ENCODE measurements at regions not wholly inside any gene's neighbourhood (a gene's known extent, or its start where the extent isn't known, plus 50 kb on each side); places are given as distances from the start of the nearest gene placed in this dataset.

GRCh38 chr4:130021706-130022105 lies 925.8 kb downstream of the C4orf33 start:
- ChIA-PET CTCF (interaction anchor here (0.6 kb wide), 1 partner anchor 59 kb away, joined by 4 read pairs; no protein-coding TSS in a partner anchor), POLR2A (no interaction called here)
- TF ChIP-seq HOXB5 (CRISPR knock-in tag; IDR thresholded peaks at IDR 0.05) (no peak), ATOH8 (CRISPR knock-in tag; IDR thresholded peaks at IDR 0.05; ENCODE audit: low read depth) (no peak), BCL3 (IDR thresholded peaks at IDR 0.05) (no peak), MYC (IDR thresholded peaks at IDR 0.05; ENCODE audit: borderline replicate concordance, low read length) (no peak), RARB (CRISPR knock-in tag; IDR thresholded peaks at IDR 0.05) (no peak), NR3C1 (IDR thresholded peaks at IDR 0.05) (no peak), BHLHE40 (IDR thresholded peaks at IDR 0.05; ENCODE audit: low read depth, low read length) (no peak), TFCP2L1 (CRISPR knock-in tag; IDR thresholded peaks at IDR 0.05) (no peak), FOXS1 (CRISPR knock-in tag; IDR thresholded peaks at IDR 0.05) (no peak), HMGXB4 (CRISPR knock-in tag; IDR thresholded peaks at IDR 0.05; ENCODE audit: borderline replicate concordance) (no peak), EHMT2 (IDR thresholded peaks at IDR 0.05; ENCODE audit: low read depth) (no peak), POLR2AphosphoS2 (conservative IDR thresholded peaks at IDR 0.05; ENCODE audit: low read length) (no peak)
- TF ChIP-seq, protein P1, sequence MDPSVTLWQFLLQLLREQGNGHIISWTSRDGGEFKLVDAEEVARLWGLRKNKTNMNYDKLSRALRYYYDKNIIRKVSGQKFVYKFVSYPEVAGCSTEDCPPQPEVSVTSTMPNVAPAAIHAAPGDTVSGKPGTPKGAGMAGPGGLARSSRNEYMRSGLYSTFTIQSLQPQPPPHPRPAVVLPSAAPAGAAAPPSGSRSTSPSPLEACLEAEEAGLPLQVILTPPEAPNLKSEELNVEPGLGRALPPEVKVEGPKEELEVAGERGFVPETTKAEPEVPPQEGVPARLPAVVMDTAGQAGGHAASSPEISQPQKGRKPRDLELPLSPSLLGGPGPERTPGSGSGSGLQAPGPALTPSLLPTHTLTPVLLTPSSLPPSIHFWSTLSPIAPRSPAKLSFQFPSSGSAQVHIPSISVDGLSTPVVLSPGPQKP (IDR thresholded peaks at IDR 0.05; ENCODE audit: low read depth, low read length): no peak
- no peak for FAIRE-seq
- H3K4me1 ChIP-seq: no peaks in the 10 kb centered on the region
- ATAC-seq: no peak
- DNase-seq (ENCODE audit: low read depth in 1 of 2, low spot score in 1 of 2): no peak
- H3K4me3 ChIP-seq: no peak overlapping the region
- no peaks in the 10 kb centered on the region for H3K9me3 ChIP-seq
- no peak overlapping the region for H3K27ac ChIP-seq
- H3K4me2 ChIP-seq: no peak overlapping the region
- WGBS (ENCODE audit: missing lambda C conversion rate): 12% methylated on average over 2 of the region's 2 CpGs

DNA sequence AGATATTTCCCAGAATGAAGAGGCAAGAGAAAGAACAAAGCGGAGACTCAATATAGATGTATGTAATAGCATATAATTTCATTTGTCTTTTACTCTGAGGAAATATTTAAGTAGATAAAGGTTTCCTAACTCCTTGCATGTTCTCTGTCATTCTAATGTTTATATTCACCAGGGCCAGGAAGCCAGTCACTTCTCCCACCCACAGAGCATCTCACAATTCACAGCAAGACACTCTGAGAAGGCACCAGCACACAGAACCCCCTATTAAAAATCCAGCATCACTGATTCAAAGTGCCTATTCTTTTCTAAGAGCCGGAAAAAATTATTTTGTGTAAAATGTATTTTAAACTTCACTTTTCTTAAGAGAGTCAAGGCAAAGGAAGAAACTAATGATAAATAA lies 927.1 kb downstream of the C4orf33 start:
- TF ChIP-seq CBX2 (IDR thresholded peaks at IDR 0.05; ENCODE audit: borderline replicate concordance, low read depth) (no peak), JUN (IDR thresholded peaks at IDR 0.05) (no peak), CHD2 (IDR thresholded peaks at IDR 0.05; ENCODE audit: low read length, partially characterized antibody) (no peak), TFCP2L1 (CRISPR knock-in tag; IDR thresholded peaks at IDR 0.05) (no peak), MAX (IDR thresholded peaks at IDR 0.05) (no peak), MYC (IDR thresholded peaks at IDR 0.05; ENCODE audit: borderline replicate concordance, low read length) (no peak), RFX5 (IDR thresholded peaks at IDR 0.05) (no peak), EP300 (IDR thresholded peaks at IDR 0.05) (no peak), SMC3 (IDR thresholded peaks at IDR 0.05) (no peak), RAD21 (conservative IDR thresholded peaks at IDR 0.05 in 1 of 2, IDR thresholded peaks at IDR 0.05 in 1 of 2) (no peak), HEYL (CRISPR knock-in tag; IDR thresholded peaks at IDR 0.05) (no peak), RARB (CRISPR knock-in tag; IDR thresholded peaks at IDR 0.05) (no peak), KDM5A (IDR thresholded peaks at IDR 0.05) (no peak), HOXB5 (CRISPR knock-in tag; IDR thresholded peaks at IDR 0.05) (no peak), HDAC2 (IDR thresholded peaks at IDR 0.05) (no peak), ATOH8 (CRISPR knock-in tag; IDR thresholded peaks at IDR 0.05; ENCODE audit: low read depth) (no peak)
- TF ChIP-seq, protein P2, sequence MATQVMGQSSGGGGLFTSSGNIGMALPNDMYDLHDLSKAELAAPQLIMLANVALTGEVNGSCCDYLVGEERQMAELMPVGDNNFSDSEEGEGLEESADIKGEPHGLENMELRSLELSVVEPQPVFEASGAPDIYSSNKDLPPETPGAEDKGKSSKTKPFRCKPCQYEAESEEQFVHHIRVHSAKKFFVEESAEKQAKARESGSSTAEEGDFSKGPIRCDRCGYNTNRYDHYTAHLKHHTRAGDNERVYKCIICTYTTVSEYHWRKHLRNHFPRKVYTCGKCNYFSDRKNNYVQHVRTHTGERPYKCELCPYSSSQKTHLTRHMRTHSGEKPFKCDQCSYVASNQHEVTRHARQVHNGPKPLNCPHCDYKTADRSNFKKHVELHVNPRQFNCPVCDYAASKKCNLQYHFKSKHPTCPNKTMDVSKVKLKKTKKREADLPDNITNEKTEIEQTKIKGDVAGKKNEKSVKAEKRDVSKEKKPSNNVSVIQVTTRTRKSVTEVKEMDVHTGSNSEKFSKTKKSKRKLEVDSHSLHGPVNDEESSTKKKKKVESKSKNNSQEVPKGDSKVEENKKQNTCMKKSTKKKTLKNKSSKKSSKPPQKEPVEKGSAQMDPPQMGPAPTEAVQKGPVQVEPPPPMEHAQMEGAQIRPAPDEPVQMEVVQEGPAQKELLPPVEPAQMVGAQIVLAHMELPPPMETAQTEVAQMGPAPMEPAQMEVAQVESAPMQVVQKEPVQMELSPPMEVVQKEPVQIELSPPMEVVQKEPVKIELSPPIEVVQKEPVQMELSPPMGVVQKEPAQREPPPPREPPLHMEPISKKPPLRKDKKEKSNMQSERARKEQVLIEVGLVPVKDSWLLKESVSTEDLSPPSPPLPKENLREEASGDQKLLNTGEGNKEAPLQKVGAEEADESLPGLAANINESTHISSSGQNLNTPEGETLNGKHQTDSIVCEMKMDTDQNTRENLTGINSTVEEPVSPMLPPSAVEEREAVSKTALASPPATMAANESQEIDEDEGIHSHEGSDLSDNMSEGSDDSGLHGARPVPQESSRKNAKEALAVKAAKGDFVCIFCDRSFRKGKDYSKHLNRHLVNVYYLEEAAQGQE (IDR thresholded peaks at IDR 0.05): no peak
- TF ChIP-seq, protein P3, sequence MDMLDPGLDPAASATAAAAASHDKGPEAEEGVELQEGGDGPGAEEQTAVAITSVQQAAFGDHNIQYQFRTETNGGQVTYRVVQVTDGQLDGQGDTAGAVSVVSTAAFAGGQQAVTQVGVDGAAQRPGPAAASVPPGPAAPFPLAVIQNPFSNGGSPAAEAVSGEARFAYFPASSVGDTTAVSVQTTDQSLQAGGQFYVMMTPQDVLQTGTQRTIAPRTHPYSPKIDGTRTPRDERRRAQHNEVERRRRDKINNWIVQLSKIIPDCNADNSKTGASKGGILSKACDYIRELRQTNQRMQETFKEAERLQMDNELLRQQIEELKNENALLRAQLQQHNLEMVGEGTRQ (IDR thresholded peaks at IDR 0.05): no peak
- H3K4me3 ChIP-seq: no peak overlapping the region
- no peak overlapping the region for H3K27ac ChIP-seq
- POLR2A ChIA-PET: no interaction called here
- H3K4me2 ChIP-seq: no peak overlapping the region
- FAIRE-seq: no peak
- no peaks in the 10 kb centered on the region for H3K4me1 ChIP-seq
- no peak for ATAC-seq
- H3K9me3 ChIP-seq: no peaks in the 10 kb centered on the region
- CTCF ChIA-PET: no interaction called here
- DNase-seq (ENCODE audit: low read depth in 1 of 2, low spot score in 1 of 2): no peak
- 51% methylated on average over 2 of the region's 2 CpGs for WGBS (ENCODE audit: missing lambda C conversion rate)

Data from A549 (cell line).